HG03097 (cell line): ENCODE measurements at regions not wholly inside any gene's neighbourhood (a gene's known extent, or its start where the extent isn't known, plus 50 kb on each side); places are given as distances from the start of the nearest gene placed in this dataset.

Source experiments
- ATAC-seq: cut with Tn5 transposase; IDR thresholded peaks from one replicate; pipeline ENCODE4 v1.9.1; 2021; ENCODE audit not compliant: unreplicated experiment, low FRiP score

- ATAC-seq: no peak
These were observed 81.3 kb upstream of the FSTL5 start for GRCh38 chr4:162245051-162245450.

- no peak for ATAC-seq
These were observed 78.1 kb upstream of the FSTL5 start for GRCh38 chr4:162241857-162242256.

- ATAC-seq: no peak
These were observed 76.4 kb upstream of the FSTL5 start for GRCh38 chr4:162239992-162240769.

- no peak for ATAC-seq
These were observed 73.9 kb upstream of the FSTL5 start for GRCh38 chr4:162237676-162238075.

GRCh38 chr4:162234595-162234994, 70.8 kb upstream of the FSTL5 start:
- no peak for ATAC-seq

GRCh38 chr4:162232349-162232748, 68.5 kb upstream of the FSTL5 start:
- no peak for ATAC-seq

GRCh38 chr4:162229670-162230069, 65.9 kb upstream of the FSTL5 start:
- no peak for ATAC-seq

- ATAC-seq: no peak
These were observed 57.3 kb upstream of the FSTL5 start for GRCh38 chr4:162221148-162221547.
